Endodermal cell (in vitro differentiated cells): ENCODE measurements at regions not wholly inside any gene's neighbourhood (a gene's known extent, or its start where the extent isn't known, plus 50 kb on each side); places are given as distances from the start of the nearest gene placed in this dataset.

Experiments used
- DNase-seq: peaks from one replicate; pipeline ENCODE4 v3.0.0-alpha.2; 2017
- H3K27ac ChIP-seq: 2 replicates; pipeline ENCODE4 v1.5.1; 2013; ENCODE audit warnings: mild to moderate bottlenecking, low read depth, low read length, moderate library complexity
- H3K27me3 ChIP-seq: 2 replicates; pipeline ENCODE4 v1.6.1; 2013; ENCODE audit warnings: mild to moderate bottlenecking, low read length, moderate library complexity; ENCODE audit not compliant: insufficient read depth, control insufficient read depth, poor library complexity, severe bottlenecking
- H3K36me3 ChIP-seq: 2 replicates; pipeline ENCODE4 v1.7.0; 2013; ENCODE audit warnings: mild to moderate bottlenecking, low read length, moderate library complexity; ENCODE audit not compliant: control insufficient read depth, insufficient read depth
- H3K4me1 ChIP-seq: one replicate; pipeline ENCODE4 v1.7.0; 2013; ENCODE audit warnings: low read length; ENCODE audit not compliant: control insufficient read depth, insufficient read depth
- H3K4me3 ChIP-seq: 2 replicates; pipeline ENCODE4 v1.5.1; 2013; ENCODE audit warnings: mild to moderate bottlenecking, low read length, moderate library complexity
- H3K9ac ChIP-seq: 2 replicates; pipeline ENCODE4 v1.6.1; 2013; ENCODE audit warnings: mild to moderate bottlenecking, low read length, moderate library complexity; ENCODE audit not compliant: poor library complexity, severe bottlenecking; ENCODE audit errors: extremely low read depth
- H3K9me3 ChIP-seq: 2 replicates; pipeline ENCODE4 v1.6.1; 2013; ENCODE audit warnings: mild to moderate bottlenecking, low read length, moderate library complexity; ENCODE audit not compliant: control insufficient read depth
- H3K27ac Mint-ChIP-seq: 2 replicates; pipeline ENCODE4 v1.8.0; 2020; ENCODE audit warnings: mixed read lengths
- H3K27me3 Mint-ChIP-seq: 2 replicates; pipeline ENCODE4 v1.8.0; 2021; ENCODE audit warnings: mild to moderate bottlenecking, mixed read lengths; ENCODE audit not compliant: insufficient read depth
- H3K36me3 Mint-ChIP-seq: 2 replicates; pipeline ENCODE4 v1.8.0; 2020; ENCODE audit warnings: low read depth, mixed read lengths
- H3K4me1 Mint-ChIP-seq: 2 replicates; pipeline ENCODE4 v1.8.0; 2020; ENCODE audit warnings: mixed read lengths
- H3K4me3 Mint-ChIP-seq: 2 replicates; pipeline ENCODE4 v1.8.0; 2020; ENCODE audit warnings: mild to moderate bottlenecking, moderate library complexity, mixed read lengths
- H3K9me3 Mint-ChIP-seq: 2 replicates; pipeline ENCODE4 v1.8.0; 2020; ENCODE audit warnings: mild to moderate bottlenecking, mixed read lengths
- WGBS, 2 experiments: methylation state at CpG; one replicate each; pipeline versions ENCODE4 v1.1.5 to v1.1.7; 2013; ENCODE audit warnings: missing lambda C conversion rate in 2 of 2, mixed read lengths in 1 of 2; ENCODE audit not compliant: insufficient coverage in 1 of 2, insufficient read length in 1 of 2; 5-methylcytosine and 5-hydroxymethylcytosine counted together
- TF ChIP-seq, protein P1 (sequence below): fragments of 200-600 bp; sonication (generic); conservative IDR thresholded peaks from 2 replicates; pipeline ENCODE4 v1.5.0; 2021; ENCODE audit warnings: antibody characterized with exemption, mild to moderate bottlenecking

DNA sequence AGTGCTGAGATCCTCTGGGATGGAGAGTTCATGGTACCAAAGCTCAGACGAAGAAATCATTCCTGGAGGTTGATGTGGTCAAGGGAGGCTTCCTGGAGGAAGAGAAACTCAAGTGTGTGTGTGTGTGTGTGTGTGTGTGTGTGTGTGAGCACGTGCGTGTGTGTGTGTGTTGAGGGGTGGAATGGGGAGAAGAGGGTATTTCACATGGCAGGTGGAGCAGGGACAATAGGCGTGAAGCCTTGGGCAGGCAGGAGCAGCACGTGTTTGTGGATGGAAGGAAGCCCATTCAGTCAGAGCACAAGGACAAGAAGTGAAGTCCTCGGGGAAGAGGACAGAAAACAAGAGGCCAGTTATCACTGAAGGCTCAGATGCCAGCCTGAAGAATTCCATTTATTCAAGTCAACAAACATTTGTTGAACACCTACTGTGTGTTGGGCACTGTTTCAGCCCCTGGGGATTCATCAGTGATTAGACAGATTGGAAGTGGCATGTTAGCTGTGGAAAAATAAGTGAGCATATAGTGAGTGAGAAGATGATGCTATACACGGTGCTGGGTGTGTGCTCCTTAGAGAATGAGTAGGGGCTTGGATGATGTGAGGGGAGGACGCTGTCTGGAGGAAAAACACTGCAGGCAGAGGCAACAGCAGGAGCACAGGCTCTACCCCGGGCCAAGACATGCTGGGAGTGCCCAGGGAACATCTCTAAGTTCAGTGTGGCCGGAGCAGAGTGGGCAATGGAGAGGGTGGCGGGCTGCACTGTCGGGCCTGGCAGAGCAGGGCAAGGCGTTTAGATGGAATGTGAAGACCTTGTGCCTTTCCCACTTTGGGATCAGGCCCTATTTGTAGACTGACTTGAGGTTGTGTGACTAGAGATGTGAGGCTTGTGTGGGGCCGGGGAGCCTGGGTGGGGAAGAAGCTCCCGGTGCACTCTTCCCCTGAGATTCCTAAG is 267.1 kb downstream of the CBLN1 start:
- Histone ChIP-seq H3K27ac (no peak overlapping the region), H3K9ac (no peak overlapping the region), H3K4me1 (peaks cover 17% of the 10 kb centered on the region), H3K9me3 (no peaks in the 10 kb centered on the region), H3K36me3 (no peaks in the 10 kb centered on the region), H3K27me3 (no peaks in the 10 kb centered on the region), H3K4me3 (no peak overlapping the region)
- H3K27ac Mint-ChIP-seq: no peak overlapping the region
- peaks cover 17% of the 10 kb centered on the region for H3K4me1 Mint-ChIP-seq
- 83 to 94% methylated on average over 3 to 14 of the region's 15 CpGs for WGBS, 2 experiments
- H3K4me3 Mint-ChIP-seq: no peak overlapping the region
- peaks cover 2% of the 10 kb centered on the region for H3K9me3 Mint-ChIP-seq
- H3K27me3 Mint-ChIP-seq: peaks cover 4% of the 10 kb centered on the region
- H3K36me3 Mint-ChIP-seq: no peaks in the 10 kb centered on the region
- peak; percentile 32 for DNase-seq
- TF ChIP-seq, protein P1, sequence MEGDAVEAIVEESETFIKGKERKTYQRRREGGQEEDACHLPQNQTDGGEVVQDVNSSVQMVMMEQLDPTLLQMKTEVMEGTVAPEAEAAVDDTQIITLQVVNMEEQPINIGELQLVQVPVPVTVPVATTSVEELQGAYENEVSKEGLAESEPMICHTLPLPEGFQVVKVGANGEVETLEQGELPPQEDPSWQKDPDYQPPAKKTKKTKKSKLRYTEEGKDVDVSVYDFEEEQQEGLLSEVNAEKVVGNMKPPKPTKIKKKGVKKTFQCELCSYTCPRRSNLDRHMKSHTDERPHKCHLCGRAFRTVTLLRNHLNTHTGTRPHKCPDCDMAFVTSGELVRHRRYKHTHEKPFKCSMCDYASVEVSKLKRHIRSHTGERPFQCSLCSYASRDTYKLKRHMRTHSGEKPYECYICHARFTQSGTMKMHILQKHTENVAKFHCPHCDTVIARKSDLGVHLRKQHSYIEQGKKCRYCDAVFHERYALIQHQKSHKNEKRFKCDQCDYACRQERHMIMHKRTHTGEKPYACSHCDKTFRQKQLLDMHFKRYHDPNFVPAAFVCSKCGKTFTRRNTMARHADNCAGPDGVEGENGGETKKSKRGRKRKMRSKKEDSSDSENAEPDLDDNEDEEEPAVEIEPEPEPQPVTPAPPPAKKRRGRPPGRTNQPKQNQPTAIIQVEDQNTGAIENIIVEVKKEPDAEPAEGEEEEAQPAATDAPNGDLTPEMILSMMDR: no peak

DNA sequence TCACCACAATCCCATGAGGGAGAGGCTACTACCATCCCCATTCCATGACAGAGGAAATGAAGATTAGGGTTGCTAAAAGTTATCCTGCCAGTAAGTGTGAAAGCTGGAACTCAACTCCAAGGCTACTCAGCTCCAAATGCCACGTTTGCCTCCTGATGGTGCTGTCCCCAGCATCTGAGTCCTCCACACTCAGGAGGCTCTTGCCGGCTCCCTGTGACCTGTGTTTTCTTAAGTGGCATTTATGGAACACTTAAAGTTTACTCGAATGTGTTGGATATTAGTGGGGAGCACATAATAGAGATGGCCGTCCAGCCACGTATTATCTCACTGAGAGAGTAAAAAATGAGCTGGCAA is 267.9 kb downstream of the CBLN1 start:
- DNase-seq: no peak
- no peaks in the 10 kb centered on the region for H3K36me3 Mint-ChIP-seq
- peaks cover 14% of the 10 kb centered on the region for H3K4me1 Mint-ChIP-seq
- H3K9me3 ChIP-seq: no peaks in the 10 kb centered on the region
- H3K36me3 ChIP-seq: no peaks in the 10 kb centered on the region
- WGBS, 2 experiments: 87 to 88% methylated on average over 5 of the region's 5 CpGs
- H3K4me3 ChIP-seq: no peak overlapping the region
- H3K27ac ChIP-seq: no peak overlapping the region
- no peak overlapping the region for H3K27ac Mint-ChIP-seq
- no peak overlapping the region for H3K4me3 Mint-ChIP-seq
- H3K4me1 ChIP-seq: peaks cover 17% of the 10 kb centered on the region
- TF ChIP-seq, protein P1: no peak
- H3K9me3 Mint-ChIP-seq: peaks cover 2% of the 10 kb centered on the region
- no peak overlapping the region for H3K9ac ChIP-seq
- peaks cover 7% of the 10 kb centered on the region for H3K27me3 Mint-ChIP-seq
- no peaks in the 10 kb centered on the region for H3K27me3 ChIP-seq

DNA sequence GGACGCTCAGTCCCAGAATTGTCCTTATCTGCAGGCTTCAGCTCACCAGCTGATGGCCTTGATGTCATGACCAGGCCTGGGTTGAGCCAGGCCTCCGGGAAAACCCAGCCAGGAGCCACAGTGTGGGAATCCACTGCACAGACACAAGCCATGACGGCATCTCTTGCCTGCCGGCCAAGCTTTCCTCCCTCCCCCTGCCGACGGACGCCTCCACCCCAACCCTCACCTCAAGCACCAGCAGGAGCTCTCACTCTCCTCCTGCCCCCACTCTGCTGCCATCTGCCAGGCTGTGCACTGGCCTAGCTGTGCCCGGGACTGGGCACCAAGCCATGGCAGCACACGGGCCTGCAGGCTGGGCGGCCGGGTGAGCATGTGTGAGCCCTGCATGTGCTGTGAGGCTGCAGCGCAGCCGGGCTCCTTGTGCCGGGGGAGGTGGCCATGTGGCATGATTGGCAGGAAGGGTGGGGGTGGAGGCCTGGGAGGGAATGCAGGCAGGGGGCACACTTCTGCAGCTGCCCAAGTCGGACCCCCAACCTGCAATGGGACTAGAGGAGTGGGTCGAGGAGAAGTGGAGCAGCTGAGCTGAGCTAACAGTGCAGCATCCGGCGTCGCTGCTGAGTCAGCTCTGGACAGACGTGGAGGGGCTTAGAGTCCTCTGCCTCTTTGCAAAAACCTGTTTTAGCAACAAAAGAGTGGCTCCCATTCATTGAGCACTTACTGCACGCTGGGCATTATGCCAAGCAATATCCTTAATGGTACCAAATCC is 268.5 kb downstream of the CBLN1 start:
- no peak overlapping the region for H3K27ac Mint-ChIP-seq
- Histone ChIP-seq H3K36me3 (no peaks in the 10 kb centered on the region), H3K9me3 (no peaks in the 10 kb centered on the region), H3K4me3 (no peak overlapping the region), H3K9ac (no peak overlapping the region), H3K27ac (no peak overlapping the region), H3K4me1 (peaks cover 17% of the 10 kb centered on the region), H3K27me3 (no peaks in the 10 kb centered on the region)
- 84 to 86% methylated on average over 12 to 21 of the region's 21 CpGs for WGBS, 2 experiments
- TF ChIP-seq, protein P1: no peak
- peaks cover 2% of the 10 kb centered on the region for H3K9me3 Mint-ChIP-seq
- peak; percentile 48 for DNase-seq
- H3K36me3 Mint-ChIP-seq: no peaks in the 10 kb centered on the region
- peaks cover 7% of the 10 kb centered on the region for H3K27me3 Mint-ChIP-seq
- H3K4me1 Mint-ChIP-seq: peaks cover 14% of the 10 kb centered on the region
- no peak overlapping the region for H3K4me3 Mint-ChIP-seq
